ENCODE measurements at regions not wholly inside any gene's neighbourhood (a gene's known extent, or its start where the extent isn't known, plus 50 kb on each side); places are given as distances from the start of the nearest gene placed in this dataset.
"Not testable (repeated sequence)": the region's sequence is repeated elsewhere in the genome, so short reads cannot be mapped to it uniquely, and the experiment has no call there.

DNA sequence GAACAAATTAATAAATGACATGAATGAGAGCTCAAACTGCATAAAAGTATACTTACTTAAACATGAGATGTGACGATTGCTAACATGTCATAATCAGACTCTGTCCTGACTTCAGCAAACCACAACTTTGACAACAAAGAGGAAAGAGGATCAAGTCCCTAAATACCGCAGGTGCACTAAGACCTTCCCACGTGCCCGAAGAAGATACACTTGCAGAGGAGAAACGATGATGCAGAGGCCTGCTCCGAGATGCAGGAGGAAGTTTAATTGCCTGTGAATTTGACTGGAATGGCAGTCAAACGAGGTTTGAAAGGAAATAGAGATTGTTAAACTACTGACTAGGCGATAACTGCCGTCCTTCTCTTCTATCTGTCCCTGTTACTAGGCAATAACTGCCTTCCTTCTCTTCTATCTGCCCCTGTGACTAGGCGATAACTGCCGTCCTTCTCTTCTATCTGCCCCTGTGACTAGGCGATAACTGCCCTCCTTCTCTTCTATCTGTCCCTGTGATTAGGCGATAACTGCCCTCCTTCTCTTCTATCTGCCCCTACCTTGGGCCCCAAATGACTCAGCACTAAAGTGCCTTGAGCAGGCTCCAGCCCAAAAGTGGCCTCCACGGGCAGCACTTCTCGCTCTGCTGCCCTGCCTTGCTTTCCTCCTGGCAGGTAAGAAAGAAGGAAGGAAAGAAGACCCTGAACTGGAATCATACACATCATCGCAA lies 2226.0 kb upstream of the DEFB115 start:
- DNase-seq (ENCODE audit: low read depth), result not testable (repeated sequence)

DNA sequence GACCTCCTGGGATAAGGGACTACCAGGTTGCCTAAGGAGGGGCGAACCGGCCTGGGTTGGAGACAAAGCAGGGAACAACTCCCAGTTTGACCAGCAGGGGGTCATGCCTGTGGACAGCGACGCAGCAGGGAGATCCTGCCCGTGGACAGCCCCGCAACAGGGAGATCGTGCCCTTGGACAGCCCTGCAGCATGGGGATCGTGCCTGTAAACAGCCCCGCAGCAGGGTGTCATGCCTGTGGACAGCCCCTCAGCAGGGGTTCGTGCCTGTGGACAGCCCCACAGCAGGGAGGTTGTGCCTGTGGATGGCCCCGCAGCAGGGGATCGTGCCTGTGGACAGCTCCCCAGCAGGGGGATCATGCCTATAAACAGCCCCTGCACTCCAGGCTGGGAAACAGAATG lies 2213.2 kb upstream of the DEFB115 start:
- DNase-seq (ENCODE audit: low read depth), result not testable (repeated sequence)

DNA sequence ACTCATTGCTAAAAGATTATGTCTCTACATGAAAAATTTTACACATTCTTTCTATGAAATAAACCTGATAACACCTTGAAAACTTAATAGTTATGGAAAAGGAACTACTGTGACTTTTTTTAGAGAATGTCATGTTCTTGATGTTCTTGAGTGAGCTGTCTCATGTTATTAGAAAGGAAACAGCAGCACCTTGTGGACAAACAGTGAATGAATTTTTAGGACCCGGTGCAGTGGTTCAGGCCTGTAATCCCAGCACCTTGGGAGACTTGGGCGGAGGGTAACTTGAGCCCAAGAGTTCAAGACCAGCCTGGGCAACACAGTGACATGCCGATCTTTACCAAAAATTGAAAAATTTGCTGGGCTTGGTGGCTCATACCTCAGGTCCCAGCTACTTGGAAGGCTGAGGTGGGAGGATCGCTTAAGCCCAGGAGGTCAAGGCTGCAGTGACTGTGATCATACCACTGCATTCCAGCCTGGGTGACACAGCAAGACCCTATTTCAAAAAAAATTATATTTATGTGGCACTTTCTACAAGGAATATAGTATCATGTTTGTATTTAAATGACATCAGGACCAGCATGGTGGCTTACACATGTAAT lies 2207.4 kb upstream of the DEFB115 start:
- DNase-seq (ENCODE audit: low read depth), result peak; percentile 56

DNA sequence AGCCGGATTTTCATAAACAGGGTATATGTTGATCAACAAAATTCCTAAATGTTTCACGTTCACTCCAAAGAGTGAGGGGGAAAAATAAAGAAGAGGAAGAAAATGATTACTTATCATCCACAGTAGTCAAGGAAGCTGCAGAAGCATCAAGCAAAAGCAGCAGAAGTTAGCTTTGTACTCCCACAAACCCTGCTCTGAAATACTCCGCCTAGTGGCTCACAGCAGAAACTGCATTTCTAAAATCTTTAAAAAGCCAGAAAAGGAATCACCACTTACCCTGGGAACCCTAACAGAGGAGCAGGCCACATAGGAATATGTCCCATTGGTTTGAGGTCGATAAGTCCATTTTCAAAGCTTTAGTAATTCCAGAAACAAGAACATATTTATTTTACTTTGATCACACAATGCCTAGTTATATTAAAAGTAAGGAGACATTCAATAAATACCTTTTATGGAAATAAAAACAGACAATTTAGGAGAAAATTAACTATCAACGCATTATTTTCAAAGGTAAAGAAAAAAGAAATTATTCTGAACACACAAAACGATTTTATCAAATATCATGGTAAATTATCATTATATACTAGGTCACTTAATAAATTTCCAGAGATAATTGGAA lies 2199.5 kb upstream of the DEFB115 start:
- DNase-seq (ENCODE audit: low read depth), result peak; percentile 22

DNA sequence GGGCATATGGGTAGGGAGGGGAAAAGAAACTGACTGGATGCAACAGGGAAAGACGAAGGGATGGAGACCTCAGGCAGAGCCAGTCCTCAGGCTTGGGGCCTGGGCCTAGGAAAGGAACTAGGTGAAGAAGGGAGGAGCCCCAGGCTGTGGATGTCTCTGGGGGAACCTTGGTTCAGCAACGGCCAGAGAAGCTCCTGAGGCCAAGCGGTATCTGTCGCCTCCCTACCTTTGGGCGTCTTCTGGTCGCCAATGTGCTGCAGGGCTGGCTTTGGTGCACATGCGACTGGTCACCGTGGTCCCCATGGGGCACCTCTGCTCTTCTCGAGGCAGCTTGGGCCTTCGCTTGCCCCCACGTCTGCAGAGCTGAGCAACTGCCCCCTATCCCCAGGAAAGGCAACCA lies 2195.0 kb upstream of the DEFB115 start:
- DNase-seq (ENCODE audit: low read depth), result not testable (repeated sequence)

DNA sequence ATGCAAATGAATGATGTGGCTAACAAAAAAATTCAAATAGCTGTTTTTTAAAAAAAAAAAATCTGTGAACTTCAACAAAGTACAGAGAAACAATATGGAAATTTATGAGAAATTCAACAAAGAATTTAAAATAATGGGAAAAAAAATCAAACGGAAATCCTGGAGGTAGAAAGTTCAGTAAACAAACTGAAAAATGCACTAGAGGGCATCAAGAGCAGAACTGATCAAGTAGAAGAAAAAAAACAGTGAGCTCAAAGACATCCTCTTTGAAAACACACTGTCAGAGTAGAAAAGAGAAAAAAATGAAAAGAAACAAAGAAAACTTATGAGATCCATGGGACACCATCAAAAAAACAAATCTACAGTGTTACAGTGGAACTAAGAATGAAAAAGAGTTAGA lies 2191.1 kb upstream of the DEFB115 start:
- DNase-seq (ENCODE audit: low read depth), result not testable (repeated sequence)

DNA sequence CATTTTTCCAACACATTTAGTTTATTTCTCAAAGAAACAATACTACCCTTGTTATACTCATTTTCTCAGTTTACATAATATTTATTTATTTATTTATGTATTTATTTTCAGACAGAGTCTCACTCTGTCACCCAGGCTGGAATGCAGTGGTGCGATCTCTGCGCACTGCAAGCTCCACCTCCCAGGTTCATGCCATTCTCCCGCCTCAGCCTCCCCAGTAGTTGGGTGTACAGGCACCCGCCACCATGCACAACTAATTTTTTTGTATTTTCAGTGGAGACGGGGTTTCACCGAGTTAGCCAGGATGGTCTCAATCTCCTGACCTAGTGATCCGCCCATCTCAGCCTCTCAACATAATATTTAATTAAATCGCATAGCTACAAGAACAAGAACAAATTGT lies 2183.8 kb upstream of the DEFB115 start:
- not testable (repeated sequence) for DNase-seq (ENCODE audit: low read depth)

DNA sequence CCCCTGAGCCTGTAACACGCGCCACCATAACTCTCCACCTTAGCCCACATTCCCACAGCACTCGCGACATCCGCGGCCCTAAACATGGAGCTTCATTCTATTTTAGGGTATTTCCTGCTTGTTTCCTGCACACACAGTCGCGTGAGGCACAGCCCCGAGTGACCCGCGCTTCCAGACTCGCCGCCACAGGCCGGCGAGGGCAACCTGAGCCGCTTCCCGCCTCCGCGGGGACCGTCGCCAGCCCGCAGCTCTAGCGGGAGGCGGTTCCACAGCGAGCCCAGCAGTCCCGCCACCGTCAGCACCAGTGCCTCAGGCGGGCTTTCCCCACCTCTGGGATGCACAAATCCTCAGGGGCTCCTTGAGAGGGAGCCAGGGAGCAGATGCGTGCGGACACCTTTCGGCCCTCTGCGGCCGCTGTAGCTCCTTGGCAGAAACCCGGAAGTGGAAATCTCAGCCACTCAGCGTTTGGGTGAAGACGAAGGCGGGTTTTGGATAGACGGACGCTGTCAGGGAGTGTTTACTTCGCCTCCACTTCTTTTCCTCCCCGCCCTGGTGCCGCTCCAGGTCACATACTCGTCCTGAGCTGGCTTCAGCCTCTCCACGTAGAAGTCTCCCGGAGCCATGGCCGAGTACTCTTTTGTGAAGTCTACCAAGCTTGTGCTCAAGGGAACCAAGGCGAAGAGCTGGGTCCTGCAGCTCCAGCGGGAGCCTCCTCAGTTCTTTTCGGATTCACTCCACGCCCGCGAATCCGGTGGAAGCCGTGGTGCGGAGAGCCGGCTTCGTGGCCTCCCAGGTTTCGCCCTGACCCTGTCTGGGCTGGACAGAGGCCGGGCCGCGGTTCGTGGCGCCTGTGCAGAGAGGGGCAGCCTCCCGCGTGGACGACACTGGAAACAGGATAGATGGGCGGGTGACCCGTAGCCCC lies 2177.4 kb upstream of the DEFB115 start:
- DNase-seq (ENCODE audit: low read depth), result peak; percentile 98

DNA sequence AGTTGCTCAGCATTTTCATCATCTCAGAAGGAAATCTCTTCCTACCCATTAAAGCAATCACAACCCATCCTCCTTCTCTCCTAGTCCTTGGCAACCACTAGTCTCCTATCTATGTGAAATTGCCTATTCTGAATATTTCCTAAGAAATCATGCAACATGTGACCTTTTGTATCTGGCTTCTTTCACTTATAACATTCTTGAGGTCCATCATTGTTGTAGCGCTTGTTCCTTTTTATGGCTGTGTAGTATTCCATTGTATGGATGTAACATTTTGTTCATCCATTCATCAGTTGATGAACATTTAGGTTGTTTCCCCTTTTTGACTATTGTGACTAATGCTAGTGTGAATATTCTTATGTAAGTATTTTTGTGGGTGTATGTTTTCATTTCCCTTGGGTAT lies 2175.8 kb upstream of the DEFB115 start:
- not testable (repeated sequence) for DNase-seq (ENCODE audit: low read depth)

DNA sequence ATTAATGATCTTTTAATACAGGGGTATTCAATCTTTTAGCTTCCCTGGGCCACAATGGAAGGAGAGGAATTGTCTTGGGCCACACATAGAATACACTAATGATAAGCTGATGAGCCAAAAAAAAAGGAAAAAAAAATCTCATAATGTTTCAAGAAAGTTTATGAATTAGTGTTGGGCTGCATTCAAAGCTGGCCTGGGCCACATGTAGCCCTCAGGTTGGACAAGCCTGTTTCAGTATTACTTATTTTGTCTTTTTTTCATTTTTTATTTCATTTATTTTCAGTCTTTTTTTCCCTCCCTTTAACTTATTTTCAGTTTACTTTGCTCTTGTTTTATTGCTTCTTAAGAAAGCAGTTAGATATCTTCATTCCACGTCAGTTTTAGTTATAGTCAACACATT lies 2171.8 kb upstream of the DEFB115 start:
- DNase-seq (ENCODE audit: low read depth), result no peak

DNA sequence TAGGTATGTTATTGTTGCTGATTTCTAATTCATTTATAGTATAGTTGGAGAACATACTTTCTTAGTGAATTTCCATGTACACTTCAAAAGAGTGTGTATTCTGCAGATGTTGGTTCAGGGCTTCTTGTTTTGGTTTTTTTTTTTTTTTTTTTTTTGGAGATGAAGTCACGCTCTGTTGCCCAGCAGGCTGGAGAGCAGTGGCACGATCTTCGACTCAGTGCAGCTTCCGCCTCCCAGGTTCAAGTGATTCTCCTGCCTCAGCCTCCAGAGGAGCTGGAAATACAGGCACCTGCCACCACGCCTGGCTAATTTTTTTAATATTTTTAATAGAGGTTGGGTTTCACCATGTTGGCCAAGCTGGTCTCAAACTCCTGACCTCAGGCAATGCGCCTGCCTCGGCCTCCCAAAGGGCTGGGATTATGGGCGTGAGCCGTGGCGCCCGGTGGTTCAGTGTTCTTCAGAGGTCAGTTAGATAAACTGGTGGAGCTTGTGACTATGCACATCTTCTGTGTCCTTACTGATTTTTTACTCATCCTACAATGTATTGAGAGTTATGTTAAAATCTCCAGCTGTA lies 2171.2 kb upstream of the DEFB115 start:
- DNase-seq (ENCODE audit: low read depth), result not testable (repeated sequence)

DNA sequence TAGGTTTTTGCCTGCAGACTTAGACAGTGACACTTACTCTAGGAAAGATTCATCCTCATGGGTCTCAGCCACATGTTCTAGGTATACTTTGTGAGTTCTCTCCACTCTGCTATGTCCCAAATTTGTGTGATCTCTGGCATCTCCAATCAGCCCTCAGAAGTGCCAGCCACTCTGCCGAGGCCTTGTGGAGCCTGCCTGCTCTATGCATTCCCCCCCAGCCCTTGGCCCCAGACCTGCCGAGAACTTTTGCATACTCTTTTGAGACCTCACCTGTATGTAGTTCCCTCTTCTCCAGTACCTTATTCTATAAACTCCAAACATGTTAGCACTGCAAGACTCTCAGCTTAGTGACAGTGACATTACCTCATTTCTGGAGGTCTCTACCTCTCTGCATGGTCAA lies 2170.5 kb upstream of the DEFB115 start:
- DNase-seq (ENCODE audit: low read depth), result no peak

DNA sequence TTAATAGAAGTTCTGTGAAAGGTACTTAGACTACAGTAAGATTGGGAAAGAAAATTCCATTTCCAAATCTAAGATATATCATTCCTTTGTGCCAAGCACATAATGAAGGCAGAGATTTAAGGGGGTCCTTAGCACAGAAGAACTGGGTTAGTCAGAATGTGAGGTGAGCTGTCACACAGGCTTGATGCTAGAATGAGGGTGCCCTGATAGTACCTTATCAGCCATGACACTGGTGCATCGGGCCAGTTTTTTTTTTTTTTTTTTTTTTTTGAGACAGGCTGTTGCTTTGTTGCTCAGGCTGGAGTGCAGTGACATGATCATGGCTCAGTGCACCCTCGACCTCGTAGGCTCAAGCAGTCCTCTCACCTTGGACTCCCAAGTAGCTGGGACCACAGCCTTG lies 2169.6 kb upstream of the DEFB115 start:
- not testable (repeated sequence) for DNase-seq (ENCODE audit: low read depth)

DNA sequence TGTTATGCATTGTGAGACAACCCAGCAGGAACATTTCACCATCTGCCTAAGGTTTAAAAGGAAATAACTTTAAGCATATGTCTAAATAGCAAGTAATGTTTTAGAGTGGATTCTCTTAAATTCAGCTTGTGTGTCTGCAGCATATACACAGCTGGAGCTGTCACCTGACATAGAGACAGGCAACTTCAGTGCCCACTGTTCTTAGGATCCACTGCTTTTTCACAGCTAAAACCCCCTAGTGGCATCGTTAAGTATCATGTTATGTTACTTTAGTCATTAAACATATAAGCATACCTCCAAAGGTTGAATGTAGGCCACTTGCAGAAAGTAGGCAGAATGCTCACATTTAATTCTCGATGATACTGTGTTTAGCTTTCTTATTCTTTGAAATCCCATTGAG lies 2169.0 kb upstream of the DEFB115 start:
- DNase-seq (ENCODE audit: low read depth), result peak; percentile 24

DNA sequence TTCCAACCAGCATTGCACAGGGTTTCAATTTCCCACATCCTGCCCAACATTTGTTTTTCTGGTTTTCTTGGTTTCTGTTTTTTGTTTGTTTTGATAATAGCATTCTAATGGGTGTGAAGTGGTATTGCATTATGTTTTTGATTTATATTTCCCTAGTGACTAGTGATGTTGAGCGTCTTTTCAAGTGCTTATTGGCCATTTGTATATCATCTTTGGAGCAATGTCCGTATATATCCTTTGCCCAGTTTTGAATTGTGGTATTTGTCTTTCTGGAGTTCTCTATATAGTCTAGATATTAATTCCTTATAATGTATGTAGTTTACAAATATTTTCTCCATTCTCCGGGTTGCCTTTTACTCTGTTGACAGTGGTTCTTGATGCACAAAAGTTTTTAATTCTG lies 2168.1 kb upstream of the DEFB115 start:
- not testable (repeated sequence) for DNase-seq (ENCODE audit: low read depth)

DNA sequence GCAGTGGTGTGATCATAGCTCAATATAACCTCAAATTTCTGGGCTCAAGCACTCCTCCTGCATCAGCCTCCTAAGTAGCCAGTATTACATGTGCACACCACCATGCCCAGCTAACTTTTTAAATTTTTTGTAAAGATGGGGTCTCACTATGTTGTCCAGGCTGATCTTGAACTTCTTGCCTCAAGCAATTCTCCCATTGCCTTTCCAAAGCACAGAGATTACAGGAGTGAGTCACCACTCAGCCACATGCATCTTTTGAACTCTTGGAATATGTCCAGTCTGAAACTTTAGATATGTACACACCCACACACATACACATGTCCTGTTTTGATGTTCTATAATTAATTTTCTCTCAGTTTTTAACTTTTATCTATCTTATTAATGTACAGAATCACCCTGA lies 2163.5 kb upstream of the DEFB115 start:
- DNase-seq (ENCODE audit: low read depth), result peak; percentile 62

DNA sequence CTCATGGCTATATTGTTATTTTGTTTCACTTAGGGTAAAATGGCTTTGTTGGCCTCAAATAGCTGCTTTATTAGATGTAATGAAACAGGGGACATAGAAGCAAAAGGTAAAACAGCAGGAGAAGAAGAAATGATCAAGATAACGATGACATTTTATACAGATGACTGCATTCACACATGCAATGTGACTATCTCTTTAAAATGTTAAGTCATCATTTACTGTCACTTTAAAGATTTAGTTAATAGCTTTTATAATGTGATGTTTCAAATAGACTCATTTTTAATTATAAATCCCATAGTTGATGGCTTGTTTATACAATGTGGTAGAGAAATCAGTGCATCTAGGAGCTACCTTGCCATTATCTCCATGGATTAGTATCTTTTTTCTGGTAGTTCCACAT lies 2160.8 kb upstream of the DEFB115 start:
- not testable (repeated sequence) for DNase-seq (ENCODE audit: low read depth)

DNA sequence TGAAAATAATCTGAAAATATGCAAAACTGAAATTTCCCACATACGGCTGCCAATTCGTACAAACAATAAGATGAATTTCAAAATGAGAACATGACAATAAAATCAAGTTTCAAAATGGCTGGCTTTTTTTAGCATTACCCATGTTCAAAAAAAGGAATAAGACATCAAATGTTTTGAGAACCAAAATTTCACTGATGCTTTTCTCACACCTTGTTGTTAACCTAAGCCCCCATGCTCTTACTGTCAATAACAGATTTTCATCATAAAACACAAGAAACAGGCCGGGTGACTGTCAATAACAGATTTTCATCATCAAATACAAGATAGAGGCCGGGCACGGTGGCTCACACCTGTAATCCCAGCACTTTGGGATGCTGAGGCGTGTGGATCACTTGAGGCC lies 2149.6 kb upstream of the DEFB115 start:
- DNase-seq (ENCODE audit: low read depth), result not testable (repeated sequence)

DNA sequence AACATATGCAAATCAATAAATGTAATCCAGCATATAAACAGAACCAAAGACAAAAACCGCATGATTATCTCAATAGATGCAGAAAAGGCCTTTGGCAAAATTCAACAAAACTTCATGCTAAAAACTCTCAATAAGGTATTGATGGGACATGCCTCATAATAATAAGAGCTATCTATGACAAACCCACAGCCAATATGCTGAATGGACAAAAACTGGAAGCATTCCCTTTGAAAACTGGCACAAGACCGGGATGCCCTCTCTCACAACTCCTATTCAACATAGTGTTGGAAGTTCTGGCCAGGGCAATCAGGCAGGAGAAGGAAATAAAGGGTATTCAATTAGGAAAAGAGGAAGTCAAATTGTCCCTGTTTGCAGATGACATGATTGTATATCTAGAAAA lies 2148.1 kb upstream of the DEFB115 start:
- not testable (repeated sequence) for DNase-seq (ENCODE audit: low read depth)

DNA sequence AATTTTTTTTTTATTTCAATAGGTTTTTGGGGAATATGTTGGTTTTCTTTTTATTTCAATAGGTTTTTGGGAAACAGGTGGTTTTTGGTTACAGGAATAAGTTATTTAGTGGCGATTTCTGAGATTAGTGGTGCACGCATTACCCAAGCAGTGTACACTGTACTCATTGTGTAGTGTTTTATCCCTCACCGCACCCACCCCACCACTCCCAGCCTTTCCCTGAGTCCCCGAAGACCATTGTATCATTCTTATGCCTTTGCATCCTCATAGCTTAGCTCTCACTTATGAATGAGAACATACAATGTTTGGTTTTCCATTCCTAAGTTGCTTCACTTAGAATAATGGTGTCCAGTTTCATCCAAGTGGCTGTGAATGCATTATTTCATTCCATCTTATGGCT lies 2142.4 kb upstream of the DEFB115 start:
- not testable (repeated sequence) for DNase-seq (ENCODE audit: low read depth)

DNA sequence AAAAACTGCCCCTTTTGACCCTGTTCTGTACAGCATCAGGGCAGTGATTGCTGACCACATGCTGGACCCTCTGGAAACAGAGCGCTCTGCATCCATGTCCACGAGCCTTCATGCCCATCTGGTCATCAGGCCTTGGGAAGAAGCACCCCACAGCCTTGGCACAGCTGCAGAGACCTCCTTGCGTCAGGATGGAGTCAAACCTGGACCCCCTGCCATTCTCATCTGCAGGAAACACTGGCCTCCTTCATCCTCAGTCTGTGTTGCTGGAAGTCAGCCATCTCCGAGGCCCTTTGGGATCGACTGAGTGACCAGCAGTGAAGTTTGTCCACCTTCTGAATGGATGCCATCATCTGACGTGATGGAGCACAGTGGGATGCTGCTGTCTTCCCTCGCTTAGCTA lies 2138.3 kb upstream of the DEFB115 start:
- DNase-seq (ENCODE audit: low read depth), result no peak

DNA sequence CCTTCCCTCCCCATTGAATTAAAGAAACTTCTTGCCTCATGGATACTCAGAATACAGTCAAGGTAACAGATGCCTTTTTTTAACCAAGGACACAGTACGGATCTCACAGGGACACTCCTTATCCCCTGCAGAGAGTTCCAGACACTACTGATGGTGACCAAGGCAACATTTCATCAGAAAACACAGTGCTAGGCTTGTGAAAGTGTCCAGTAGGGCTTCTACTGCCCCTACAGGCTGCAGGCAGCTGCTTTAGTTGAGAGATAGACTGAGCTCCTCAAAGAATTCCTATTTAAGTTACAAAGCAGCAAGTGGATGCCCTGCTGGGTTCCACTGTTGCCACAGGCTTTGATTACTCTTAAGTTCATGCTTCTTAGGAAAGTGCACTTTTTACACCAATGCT lies 2137.8 kb upstream of the DEFB115 start:
- DNase-seq (ENCODE audit: low read depth), result not testable (repeated sequence)
